NCI-H2029 (cell line): ENCODE measurements at regions not wholly inside any gene's neighbourhood (a gene's known extent, or its start where the extent isn't known, plus 50 kb on each side); places are given as distances from the start of the nearest gene placed in this dataset.

Source experiments
- DNase-seq: peaks from one replicate; lab custom pipeline; 2025; lab: John Stamatoyannopoulos, UW

- DNase-seq: no peak
Measured at GRCh38 chrX:16451334-16451733, 198.6 kb upstream of the S100G start.

GRCh38 chrX:16454926-16455325 lies 195.0 kb upstream of the S100G start:
- DNase-seq: no peak

- no peak for DNase-seq
Measured at GRCh38 chrX:16457239-16457638, 192.7 kb upstream of the S100G start.

GRCh38 chrX:16458208-16458607 lies 191.8 kb upstream of the S100G start:
- no peak for DNase-seq

- DNase-seq: no peak
Measured at GRCh38 chrX:16459008-16459407, 190.9 kb upstream of the S100G start.

- no peak for DNase-seq
Measured at GRCh38 chrX:16461968-16462367, 188.0 kb upstream of the S100G start.

GRCh38 chrX:16462912-16463311 lies 187.0 kb upstream of the S100G start:
- no peak for DNase-seq

- DNase-seq: no peak
Measured at GRCh38 chrX:16464369-16464768, 185.6 kb upstream of the S100G start.

- no peak for DNase-seq
Measured at GRCh38 chrX:16465081-16465876, 184.7 kb upstream of the S100G start.

GRCh38 chrX:16466640-16467432 lies 183.1 kb upstream of the S100G start:
- DNase-seq: no peak

GRCh38 chrX:16469870-16470269 lies 180.1 kb upstream of the S100G start:
- no peak for DNase-seq

GRCh38 chrX:16472345-16472744 lies 177.6 kb upstream of the S100G start:
- no peak for DNase-seq

GRCh38 chrX:16474511-16474910 lies 175.4 kb upstream of the S100G start:
- no peak for DNase-seq

GRCh38 chrX:16476009-16476408 lies 173.9 kb upstream of the S100G start:
- DNase-seq: no peak

GRCh38 chrX:16476692-16477091 lies 173.3 kb upstream of the S100G start:
- no peak for DNase-seq

- no peak for DNase-seq
Measured at GRCh38 chrX:16479206-16479869, 170.6 kb upstream of the S100G start.

- DNase-seq: no peak
Measured at GRCh38 chrX:16480049-16480448, 169.9 kb upstream of the S100G start.

- no peak for DNase-seq
Measured at GRCh38 chrX:16484338-16484737, 165.6 kb upstream of the S100G start.

GRCh38 chrX:16487620-16488385 lies 162.2 kb upstream of the S100G start:
- DNase-seq: no peak

- no peak for DNase-seq
Measured at GRCh38 chrX:16488959-16489358, 161.0 kb upstream of the S100G start.

GRCh38 chrX:16491461-16491860 lies 158.5 kb upstream of the S100G start:
- no peak for DNase-seq

- no peak for DNase-seq
Measured at GRCh38 chrX:16496175-16496574, 153.8 kb upstream of the S100G start.
